Uterus (tissue), 2 donors: ENCODE measurements at regions not wholly inside any gene's neighbourhood (a gene's known extent, or its start where the extent isn't known, plus 50 kb on each side); places are given as distances from the start of the nearest gene placed in this dataset.

ENCODE experiments used
- CTCF ChIP-seq, 4 experiments: fragments of 200-600 bp in 2 of 4; fragments of 450-650 bp in 2 of 4; sonication (generic) in 2 of 4; IDR thresholded peaks; one replicate each; pipeline ENCODE4 v1.5.1; 2016 to 2019; ENCODE audit warnings: antibody characterized with exemption in 4 of 4, mild to moderate bottlenecking in 2 of 4, moderate library complexity in 1 of 4
- POLR2A ChIP-seq, 2 donors: fragments of 450-650 bp; IDR thresholded peaks; one replicate each; pipeline ENCODE4 v1.6.1; 2016; ENCODE audit warnings: antibody characterized with exemption in 2 of 2, mild to moderate bottlenecking in 1 of 2, moderate library complexity in 1 of 2

- TF ChIP-seq POLR2A (IDR thresholded peaks at IDR 0.05) (no peak), CTCF (IDR thresholded peaks at IDR 0.05) (no peak)
These were observed 239.8 kb upstream of the FAR2 start for GRCh38 chr12:28909291-28909690.
